HG03196 (cell line): ENCODE measurements at regions not wholly inside any gene's neighbourhood (a gene's known extent, or its start where the extent isn't known, plus 50 kb on each side); places are given as distances from the start of the nearest gene placed in this dataset.
"Not testable (repeated sequence)": the region's sequence is repeated elsewhere in the genome, so short reads cannot be mapped to it uniquely, and the experiment has no call there.

Experiments
- ATAC-seq: cut with Tn5 transposase; IDR thresholded peaks from one replicate; pipeline ENCODE4 v1.9.1; 2021; ENCODE audit not compliant: unreplicated experiment

DNA sequence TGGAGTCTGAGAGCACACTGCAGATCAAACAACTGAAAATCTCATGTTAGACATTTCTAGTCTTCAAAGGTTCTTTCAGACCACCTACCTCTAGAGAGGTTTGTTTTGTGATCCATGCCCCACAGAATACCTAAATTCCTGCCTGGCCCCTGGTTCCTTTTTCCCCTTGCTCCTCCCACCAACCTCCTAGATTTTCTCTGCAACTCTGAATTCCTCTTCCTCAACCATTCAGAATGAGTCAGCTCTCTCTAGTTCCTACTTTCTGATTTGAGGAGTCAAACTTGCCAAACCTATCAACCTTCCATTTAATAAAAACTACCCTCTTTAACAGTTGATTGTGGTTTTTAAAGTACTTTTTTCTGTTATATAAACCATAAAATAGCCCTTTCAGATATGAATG lies 83.2 kb upstream of the ZNF462 start:
- no peak for ATAC-seq

DNA sequence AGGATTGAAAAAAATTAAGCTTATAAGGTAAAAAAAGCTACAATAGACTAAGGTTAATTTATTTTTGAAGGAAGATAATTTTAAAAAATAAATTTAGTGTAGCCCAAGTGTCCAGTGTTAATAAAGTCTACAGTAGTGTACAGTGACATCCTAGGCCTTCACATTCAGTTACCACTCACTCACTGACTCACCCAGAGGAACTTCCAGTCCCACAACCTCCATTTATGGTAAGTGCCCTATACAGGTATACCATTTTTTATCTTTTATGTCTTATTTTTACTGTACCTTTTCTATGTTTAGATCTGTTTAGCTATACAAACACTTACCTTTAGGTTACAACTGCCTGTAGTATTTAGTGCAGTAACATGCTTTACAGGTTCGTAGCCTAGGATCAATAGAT lies 79.8 kb upstream of the ZNF462 start:
- ATAC-seq = no peak

DNA sequence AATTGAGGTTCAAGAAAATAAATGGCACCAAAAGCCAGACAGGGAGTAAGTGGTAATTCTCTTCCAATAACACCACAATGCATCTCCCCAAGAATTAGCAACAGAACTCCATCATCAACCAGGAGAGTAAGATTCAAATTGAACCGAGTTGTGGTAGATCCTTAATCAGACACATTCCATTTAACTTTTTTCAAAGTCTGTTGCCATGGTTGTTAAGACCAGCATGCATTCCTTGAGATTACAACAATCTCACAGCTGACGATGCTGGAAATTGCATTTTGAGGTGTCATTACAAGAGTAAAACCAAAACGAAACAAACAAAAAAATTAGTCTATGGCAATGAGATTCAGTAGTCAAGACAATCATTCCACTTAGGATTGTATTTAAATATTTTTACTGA lies 78.9 kb upstream of the ZNF462 start:
- ATAC-seq = no peak

DNA sequence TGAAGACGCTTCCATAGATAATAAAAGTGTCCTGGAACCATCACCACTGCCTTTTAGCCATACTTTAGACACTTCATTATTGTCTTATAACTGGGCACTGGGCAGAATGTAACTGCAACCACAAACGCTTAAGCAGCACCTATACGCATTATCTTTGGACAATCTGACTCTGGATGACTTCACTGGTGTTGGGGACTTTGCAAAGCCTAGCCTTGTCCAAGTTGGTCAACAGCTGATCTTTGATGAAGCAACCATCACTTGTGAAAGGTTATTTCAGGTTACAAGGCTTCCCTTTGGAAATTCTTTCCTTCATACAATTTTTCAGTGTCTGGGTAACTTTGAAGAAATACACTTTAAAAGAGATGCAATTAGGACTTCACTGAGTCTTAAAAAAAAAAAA lies 77.8 kb upstream of the ZNF462 start:
- no peak for ATAC-seq

DNA sequence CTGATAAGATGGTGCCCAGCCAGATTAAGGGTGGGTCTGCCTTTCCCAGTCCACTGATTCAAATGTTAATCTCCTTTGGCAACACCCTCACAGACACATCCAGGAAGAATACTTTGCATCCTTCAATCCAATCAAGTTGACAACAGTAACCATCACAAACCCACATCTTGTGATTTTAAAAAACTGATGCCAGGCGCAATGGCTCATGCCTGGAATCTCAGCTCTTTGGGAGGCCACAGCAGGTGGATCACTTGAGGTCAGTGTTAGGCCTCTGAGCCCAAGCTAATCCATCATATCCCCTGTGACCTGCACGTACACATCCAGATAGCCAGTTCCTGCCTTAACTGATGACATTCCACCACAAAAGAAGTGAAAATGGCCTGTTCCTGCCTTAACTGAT lies 74.9 kb upstream of the ZNF462 start:
- not testable (repeated sequence) for ATAC-seq

DNA sequence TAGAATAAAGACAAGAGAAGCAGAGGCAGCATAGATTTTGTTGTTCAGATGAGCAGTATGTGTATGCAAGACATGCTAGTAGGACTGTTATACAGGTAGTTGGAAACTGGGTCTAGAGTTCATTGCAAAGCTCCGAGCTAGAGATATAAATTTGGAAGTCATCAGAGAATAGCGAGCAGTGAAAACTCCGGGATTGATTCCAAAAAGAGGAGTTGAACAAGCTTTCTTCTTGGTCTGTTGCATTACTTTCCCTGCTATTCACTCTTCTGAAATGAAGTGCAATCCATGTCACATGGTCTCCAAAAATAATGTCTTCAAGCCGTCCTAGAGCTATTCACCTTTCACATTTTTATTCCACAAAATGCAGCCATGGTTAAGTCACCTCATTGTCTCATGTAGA lies 67.9 kb upstream of the ZNF462 start:
- no peak for ATAC-seq

DNA sequence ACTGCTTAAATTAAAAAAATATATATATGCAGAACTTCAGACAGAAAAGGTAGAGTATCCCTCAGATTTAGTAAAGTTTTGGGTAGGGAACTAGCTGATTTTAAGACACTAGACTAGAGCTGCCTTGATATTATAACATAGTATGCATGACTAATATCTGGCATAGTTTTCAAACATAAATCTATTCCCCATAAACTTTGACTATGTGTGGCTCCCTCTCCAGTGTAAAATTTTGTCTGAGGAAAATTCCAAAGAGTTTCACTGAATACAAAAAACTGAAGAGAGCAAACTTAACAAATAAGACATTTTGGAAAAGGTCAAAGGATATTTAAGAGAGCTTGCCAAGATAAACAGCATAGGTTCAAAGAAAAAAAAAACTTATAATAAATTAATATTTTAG lies 66.2 kb upstream of the ZNF462 start:
- no peak for ATAC-seq

DNA sequence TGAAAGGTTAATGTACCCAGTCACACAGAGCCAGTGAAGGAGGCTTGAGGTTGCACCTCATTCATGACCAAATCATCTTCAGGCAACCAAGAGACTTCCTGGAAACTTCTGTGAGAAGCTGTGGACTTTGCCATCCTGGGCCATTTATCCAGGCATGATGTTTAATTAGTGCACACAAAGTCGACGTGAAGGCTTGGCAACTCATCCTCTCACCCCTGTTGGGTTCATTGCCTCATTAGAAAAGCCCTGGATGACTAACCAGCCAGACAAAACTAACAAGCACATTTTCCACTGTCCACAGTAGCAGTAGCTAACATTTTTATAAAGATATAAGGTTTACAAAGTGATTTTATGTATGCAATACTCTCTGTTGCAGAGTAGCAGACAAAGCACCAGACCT lies 65.7 kb upstream of the ZNF462 start:
- ATAC-seq = no peak

DNA sequence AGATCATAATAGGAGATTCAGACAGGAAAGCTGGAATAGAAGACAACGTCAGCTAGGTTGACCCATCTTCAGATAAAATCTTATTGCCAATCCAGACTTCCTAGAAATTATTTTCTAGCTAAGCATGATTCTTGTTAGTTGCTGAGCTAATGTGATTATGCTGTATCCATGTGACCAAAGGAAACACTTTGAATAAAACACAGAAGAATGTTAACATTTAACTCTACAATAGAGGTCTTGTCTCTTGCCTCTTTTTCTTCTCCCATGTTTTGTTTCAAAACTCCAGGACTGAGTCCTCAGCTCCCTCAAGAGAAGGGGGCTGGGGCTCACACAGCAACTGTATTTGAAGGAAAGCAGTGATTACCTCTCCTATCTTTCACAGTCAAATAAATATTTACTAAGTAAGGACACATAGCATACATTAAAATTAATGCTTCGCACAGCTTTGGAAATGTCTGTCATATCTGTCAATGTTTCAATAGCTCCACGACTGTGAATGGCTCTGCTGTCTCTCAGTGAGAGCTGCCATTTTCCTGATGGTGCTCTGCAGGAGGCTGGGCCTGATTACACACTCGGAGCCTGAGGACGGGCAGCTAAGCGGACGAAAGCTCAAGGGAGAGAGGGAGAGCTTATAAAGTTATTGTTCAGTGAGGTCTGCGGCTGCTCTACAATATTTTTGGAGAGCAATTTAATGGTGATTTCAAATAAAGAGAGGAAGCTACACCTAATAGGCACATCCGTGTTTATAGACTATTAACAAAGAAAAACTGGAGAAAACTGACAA lies 64.8 kb upstream of the ZNF462 start:
- no peak for ATAC-seq

DNA sequence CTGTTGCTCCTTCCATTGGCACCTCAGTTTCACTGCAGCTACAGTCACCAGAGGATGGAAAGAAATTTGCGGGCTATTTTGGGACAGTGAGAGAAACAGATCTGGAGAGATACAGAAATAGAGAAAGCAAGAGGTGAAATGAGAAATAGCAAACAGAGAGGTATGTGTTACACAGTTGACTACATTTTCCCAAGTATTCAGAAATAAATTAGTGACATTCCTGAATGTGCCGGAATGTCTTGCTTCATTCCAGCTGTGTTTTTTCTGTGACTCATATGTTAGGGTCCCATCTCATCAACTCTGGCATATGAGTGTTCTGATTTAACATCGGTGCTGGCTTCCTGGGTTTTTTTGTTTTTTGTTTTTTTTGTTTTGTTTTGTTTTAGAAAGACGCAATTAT lies 63.8 kb upstream of the ZNF462 start:
- ATAC-seq = no peak

DNA sequence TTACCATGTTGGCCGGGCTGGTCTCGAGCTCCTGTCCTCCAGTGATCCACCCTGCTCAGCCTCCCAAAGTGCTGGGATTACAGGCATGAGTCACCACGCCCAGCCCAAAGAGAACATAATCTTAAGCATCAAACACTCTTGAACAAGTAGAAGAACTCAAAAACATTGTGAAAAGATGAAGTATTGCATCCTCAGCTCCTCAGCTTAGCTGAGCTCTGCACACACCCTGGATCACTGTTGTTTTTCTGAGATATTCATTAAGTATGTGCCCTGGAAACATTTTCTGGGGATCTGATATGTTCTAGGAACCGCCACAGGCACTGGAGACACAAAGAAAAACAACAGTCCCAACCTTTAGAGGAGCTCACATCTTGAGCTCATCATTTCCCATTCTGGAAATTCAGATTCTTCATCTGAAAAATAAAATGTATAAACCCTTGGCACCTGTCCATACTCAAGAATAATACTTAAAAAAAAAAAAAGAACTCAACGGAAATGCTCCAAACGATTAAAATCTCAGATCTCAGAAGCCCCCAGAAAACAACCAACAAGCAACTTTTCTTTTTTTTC lies 62.2 kb upstream of the ZNF462 start:
- ATAC-seq = no peak

DNA sequence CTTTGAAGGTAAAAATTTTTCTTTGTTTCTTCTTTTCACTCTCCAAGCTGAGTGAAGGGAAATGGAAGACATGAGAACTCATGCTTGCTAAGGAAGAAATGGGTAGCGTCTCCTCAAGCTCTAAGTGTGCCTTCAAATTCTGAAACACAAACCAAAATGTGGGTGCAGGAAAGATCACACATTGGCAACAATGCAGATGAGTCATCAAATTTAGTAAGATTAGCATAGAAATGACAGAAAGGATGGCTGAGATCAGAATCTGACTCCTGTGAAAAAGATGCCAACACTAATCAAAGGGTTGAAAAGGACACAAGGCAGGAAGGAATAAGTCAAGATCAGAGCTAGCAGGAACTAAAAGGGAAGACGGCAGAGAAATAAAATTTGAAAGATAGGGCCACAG lies 61.1 kb upstream of the ZNF462 start:
- no peak for ATAC-seq
